Left lung (tissue), 4 donors: ENCODE measurements at regions not wholly inside any gene's neighbourhood (a gene's known extent, or its start where the extent isn't known, plus 50 kb on each side); places are given as distances from the start of the nearest gene placed in this dataset.

Source experiments
- ATAC-seq: fragments of 200-7000 bp; cut with Tn5 transposase; one replicate; pipeline ENCODE4 v1.9.1; 2020; ENCODE audit warnings: moderate library complexity
- DNase-seq, 4 donors: peaks; one replicate each; pipeline ENCODE4 v3.0.0-alpha.2; 2013 to 2020
- H3K27ac ChIP-seq, 2 donors: fragments of 200-600 bp; sonication (generic) in 1 of 2; one replicate each; pipeline versions ENCODE4 v1.5.0 to v1.8.0; 2020 to 2021
- H3K27me3 ChIP-seq, 2 donors: fragments of 200-600 bp; sonication (generic) in 1 of 2; one replicate each; pipeline versions ENCODE4 v1.5.0 to v1.8.0; 2020 to 2021
- H3K36me3 ChIP-seq, 2 donors: fragments of 200-600 bp; sonication (generic) in 1 of 2; one replicate each; pipeline versions ENCODE4 v1.5.0 to v1.8.0; 2020 to 2021
- H3K4me1 ChIP-seq, 2 donors: fragments of 200-600 bp; one replicate each; pipeline ENCODE4 v1.8.0; 2021
- H3K4me3 ChIP-seq, 2 donors: fragments of 200-600 bp; sonication (generic) in 1 of 2; one replicate each; pipeline versions ENCODE4 v1.5.0 to v1.8.0; 2020 to 2021; ENCODE audit warnings: mild to moderate bottlenecking in 1 of 2
- H3K9me3 ChIP-seq, 2 donors: fragments of 200-600 bp; sonication (generic) in 1 of 2; one replicate each; pipeline versions ENCODE4 v1.5.0 to v1.8.0; 2020 to 2021
- CTCF ChIP-seq, 2 donors: fragments of 200-600 bp; sonication (generic) in 1 of 2; IDR thresholded peaks; one replicate each; pipeline versions ENCODE4 v1.5.0 to v1.8.0; 2021; ENCODE audit warnings: antibody characterized with exemption in 2 of 2
- intact Hi-C, 2 donors: fragments of 100-400 bp; cut with DNase I; formaldehyde crosslinking; loops; one replicate each; pipeline versions ENCODE4 v1.11.2 to v1.14.2; 2022
- donor health status: DM: no; HTN: yes; CAD: no.
- donor health status: DM: no; HTN: no; CAD: no.

GRCh38 chr16:60744198-60744597 is 1292.0 kb downstream of the CDH8 start:
- Histone ChIP-seq H3K27ac (no peak overlapping the region), H3K9me3 (peaks cover 0 to 3% of the 10 kb centered on the region in 2 donors), H3K27me3 (no peaks in the 10 kb centered on the region), H3K4me3 (no peak overlapping the region), H3K4me1 (no peaks in the 10 kb centered on the region), H3K36me3 (no peaks in the 10 kb centered on the region)
- intact Hi-C loops = no loop called here
- no peak for DNase-seq
- no peak for TF ChIP-seq CTCF (IDR thresholded peaks at IDR 0.05)
- no peak for ATAC-seq

GRCh38 chr16:60741810-60742209 is 1294.4 kb downstream of the CDH8 start:
- intact Hi-C loops = no loop called here
- no peak overlapping the region for H3K4me3 ChIP-seq
- DNase-seq (no peak), ATAC-seq (no peak)
- H3K27me3 ChIP-seq = no peaks in the 10 kb centered on the region
- TF ChIP-seq CTCF (IDR thresholded peaks at IDR 0.05) = no peak
- H3K27ac ChIP-seq = no peak overlapping the region
- peaks cover 0 to 3% of the 10 kb centered on the region in 2 donors for H3K9me3 ChIP-seq
- H3K4me1 ChIP-seq = no peaks in the 10 kb centered on the region
- no peaks in the 10 kb centered on the region for H3K36me3 ChIP-seq

- intact Hi-C loops = no loop called here
- no peak overlapping the region for H3K27ac ChIP-seq
- DNase-seq = no peak
- H3K9me3 ChIP-seq = peaks cover 0 to 3% of the 10 kb centered on the region in 2 donors
- ATAC-seq = no peak
- H3K36me3 ChIP-seq = no peaks in the 10 kb centered on the region
- no peaks in the 10 kb centered on the region for H3K4me1 ChIP-seq
- H3K4me3 ChIP-seq = no peak overlapping the region
- no peaks in the 10 kb centered on the region for H3K27me3 ChIP-seq
- TF ChIP-seq CTCF (IDR thresholded peaks at IDR 0.05) = no peak
These were observed 1296.2 kb downstream of the CDH8 start for GRCh38 chr16:60739737-60740683.

- DNase-seq = peak in 2 of 4 donors; percentile 74 to 83
- no peak for ATAC-seq
- no peak for TF ChIP-seq CTCF (IDR thresholded peaks at IDR 0.05)
These were observed 1304.7 kb downstream of the CDH8 start for GRCh38 chr16:60731329-60732050.

GRCh38 chr16:60729051-60729450 is 1307.2 kb downstream of the CDH8 start:
- Histone ChIP-seq H3K27me3 (no peaks in the 10 kb centered on the region), H3K4me1 (no peaks in the 10 kb centered on the region), H3K4me3 (no peak overlapping the region), H3K9me3 (peaks cover 0 to 3% of the 10 kb centered on the region in 2 donors), H3K36me3 (no peaks in the 10 kb centered on the region), H3K27ac (no peak overlapping the region)
- intact Hi-C loops = no loop called here
- no peak for TF ChIP-seq CTCF (IDR thresholded peaks at IDR 0.05)
- DNase-seq (no peak), ATAC-seq (no peak)

More at GRCh38 chr16:60731329-60732050, 1304.7 kb downstream of the CDH8 start:
- Histone ChIP-seq H3K4me1 (no peaks in the 10 kb centered on the region), H3K36me3 (no peaks in the 10 kb centered on the region), H3K27me3 (no peaks in the 10 kb centered on the region), H3K9me3 (peaks cover 0 to 3% of the 10 kb centered on the region in 2 donors), H3K27ac (no peak overlapping the region), H3K4me3 (no peak overlapping the region)
- intact Hi-C loops = no loop called here
